ENCODE measurements at regions not wholly inside any gene's neighbourhood (a gene's known extent, or its start where the extent isn't known, plus 50 kb on each side); places are given as distances from the start of the nearest gene placed in this dataset.

DNA sequence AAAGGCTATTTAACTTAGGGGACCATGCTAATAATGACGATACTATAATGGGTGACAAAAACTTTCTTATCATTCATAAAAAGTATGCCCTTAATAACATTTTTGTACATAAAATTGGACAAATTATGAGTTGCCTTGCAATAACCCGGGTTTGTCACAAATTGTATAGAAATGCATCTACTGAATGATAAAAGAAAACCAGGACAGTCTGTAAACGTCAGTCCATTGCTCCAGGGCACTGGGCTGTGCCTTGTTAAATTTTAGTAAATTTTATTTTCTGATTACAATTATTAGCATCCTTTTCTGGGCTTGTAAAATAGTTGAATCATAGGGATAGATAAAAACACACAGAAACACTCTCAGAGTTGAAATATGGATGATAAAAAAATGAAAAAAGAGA, 778.3 kb downstream of the RAPGEF2 start:
- H2AFZ ChIP-seq (ENCODE audit: low read length): no peak overlapping the region
- H3K27ac ChIP-seq (ENCODE audit: low read depth, low read length): no peak overlapping the region
- no peak for DNase-seq (ENCODE audit: insufficient read length, low spot score, missing footprints)
- no peaks in the 10 kb centered on the region for H3K79me2 ChIP-seq (ENCODE audit: insufficient read depth, low read length)
- no peaks in the 10 kb centered on the region for H3K27me3 ChIP-seq (ENCODE audit: insufficient read depth, low read length)
- H3K9me3 ChIP-seq (ENCODE audit: low read depth, low read length): no peaks in the 10 kb centered on the region
- no peak overlapping the region for H3K4me2 ChIP-seq (ENCODE audit: insufficient read depth, low read length)
- H4K20me1 ChIP-seq (ENCODE audit: insufficient read depth, low read length): no peaks in the 10 kb centered on the region
- no peaks in the 10 kb centered on the region for H3K4me1 ChIP-seq (ENCODE audit: insufficient read depth, low read length)
- TF ChIP-seq, protein P1, sequence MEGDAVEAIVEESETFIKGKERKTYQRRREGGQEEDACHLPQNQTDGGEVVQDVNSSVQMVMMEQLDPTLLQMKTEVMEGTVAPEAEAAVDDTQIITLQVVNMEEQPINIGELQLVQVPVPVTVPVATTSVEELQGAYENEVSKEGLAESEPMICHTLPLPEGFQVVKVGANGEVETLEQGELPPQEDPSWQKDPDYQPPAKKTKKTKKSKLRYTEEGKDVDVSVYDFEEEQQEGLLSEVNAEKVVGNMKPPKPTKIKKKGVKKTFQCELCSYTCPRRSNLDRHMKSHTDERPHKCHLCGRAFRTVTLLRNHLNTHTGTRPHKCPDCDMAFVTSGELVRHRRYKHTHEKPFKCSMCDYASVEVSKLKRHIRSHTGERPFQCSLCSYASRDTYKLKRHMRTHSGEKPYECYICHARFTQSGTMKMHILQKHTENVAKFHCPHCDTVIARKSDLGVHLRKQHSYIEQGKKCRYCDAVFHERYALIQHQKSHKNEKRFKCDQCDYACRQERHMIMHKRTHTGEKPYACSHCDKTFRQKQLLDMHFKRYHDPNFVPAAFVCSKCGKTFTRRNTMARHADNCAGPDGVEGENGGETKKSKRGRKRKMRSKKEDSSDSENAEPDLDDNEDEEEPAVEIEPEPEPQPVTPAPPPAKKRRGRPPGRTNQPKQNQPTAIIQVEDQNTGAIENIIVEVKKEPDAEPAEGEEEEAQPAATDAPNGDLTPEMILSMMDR (IDR thresholded peaks at IDR 0.05; ENCODE audit: extremely low read depth, low read depth, low read length): no peak
- H3K36me3 ChIP-seq (ENCODE audit: insufficient read depth, low read length): no peaks in the 10 kb centered on the region
- no peak overlapping the region for H3K4me3 ChIP-seq (ENCODE audit: insufficient read depth, low read length)

DNA sequence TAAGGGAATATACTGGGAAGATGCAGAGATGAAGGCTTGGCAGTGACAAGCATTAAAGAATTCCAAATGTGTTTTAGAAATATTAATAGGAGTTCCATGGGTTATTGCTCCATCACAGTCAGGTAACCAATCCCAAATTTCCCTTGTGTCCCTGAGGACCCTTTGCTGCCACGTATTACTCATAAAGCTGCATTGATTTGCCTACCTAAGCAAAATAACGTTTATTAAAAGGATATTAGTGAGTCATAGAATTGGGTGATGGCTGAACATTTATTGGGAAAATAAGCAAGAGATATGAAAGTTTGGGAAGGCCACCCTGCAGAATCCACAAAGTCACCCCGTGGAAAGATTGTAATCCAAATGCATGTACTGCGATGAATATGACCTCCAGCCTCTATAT, 782.1 kb downstream of the RAPGEF2 start:
- H4K20me1 ChIP-seq (ENCODE audit: insufficient read depth, low read length): no peaks in the 10 kb centered on the region
- no peak overlapping the region for H2AFZ ChIP-seq (ENCODE audit: low read length)
- no peaks in the 10 kb centered on the region for H3K79me2 ChIP-seq (ENCODE audit: insufficient read depth, low read length)
- DNase-seq (ENCODE audit: insufficient read length, low spot score, missing footprints): no peak
- no peaks in the 10 kb centered on the region for H3K27me3 ChIP-seq (ENCODE audit: insufficient read depth, low read length)
- no peaks in the 10 kb centered on the region for H3K4me1 ChIP-seq (ENCODE audit: insufficient read depth, low read length)
- H3K4me3 ChIP-seq (ENCODE audit: insufficient read depth, low read length): no peak overlapping the region
- no peak overlapping the region for H3K4me2 ChIP-seq (ENCODE audit: insufficient read depth, low read length)
- no peaks in the 10 kb centered on the region for H3K9me3 ChIP-seq (ENCODE audit: low read depth, low read length)
- TF ChIP-seq, protein P1 (IDR thresholded peaks at IDR 0.05; ENCODE audit: extremely low read depth, low read depth, low read length): no peak
- H3K27ac ChIP-seq (ENCODE audit: low read depth, low read length): no peak overlapping the region
- no peaks in the 10 kb centered on the region for H3K36me3 ChIP-seq (ENCODE audit: insufficient read depth, low read length)

DNA sequence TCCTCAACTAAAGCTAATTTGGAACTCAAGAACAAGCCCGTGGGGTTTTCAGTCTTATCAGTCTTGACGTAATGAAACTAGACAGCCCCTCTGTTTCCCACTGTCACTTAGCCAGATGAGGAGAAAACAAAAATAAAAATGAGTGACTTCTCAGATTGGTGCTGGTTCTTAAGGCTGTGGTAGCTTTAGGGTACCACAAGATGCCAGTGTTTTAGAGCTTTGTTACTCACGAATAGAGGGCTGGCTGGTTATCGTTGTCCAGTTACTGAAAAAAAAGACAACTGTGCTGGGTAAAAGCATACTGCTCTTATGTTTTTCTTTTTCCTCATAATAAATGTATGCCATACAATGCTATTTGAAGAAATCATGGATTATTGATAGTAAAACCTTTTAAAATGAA, 796.7 kb downstream of the RAPGEF2 start:
- DNase-seq (ENCODE audit: insufficient read length, low spot score, missing footprints): no peak
- Histone ChIP-seq H3K79me2 (ENCODE audit: insufficient read depth, low read length) (no peaks in the 10 kb centered on the region), H3K36me3 (ENCODE audit: insufficient read depth, low read length) (no peaks in the 10 kb centered on the region), H3K4me3 (ENCODE audit: insufficient read depth, low read length) (no peak overlapping the region), H3K9me3 (ENCODE audit: low read depth, low read length) (no peaks in the 10 kb centered on the region), H3K4me2 (ENCODE audit: insufficient read depth, low read length) (no peak overlapping the region), H4K20me1 (ENCODE audit: insufficient read depth, low read length) (no peaks in the 10 kb centered on the region), H3K27ac (ENCODE audit: low read depth, low read length) (no peak overlapping the region), H3K27me3 (ENCODE audit: insufficient read depth, low read length) (no peaks in the 10 kb centered on the region), H3K4me1 (ENCODE audit: insufficient read depth, low read length) (no peaks in the 10 kb centered on the region), H2AFZ (ENCODE audit: low read length) (no peak overlapping the region)
- TF ChIP-seq, protein P1 (IDR thresholded peaks at IDR 0.05; ENCODE audit: extremely low read depth, low read depth, low read length): no peak

DNA sequence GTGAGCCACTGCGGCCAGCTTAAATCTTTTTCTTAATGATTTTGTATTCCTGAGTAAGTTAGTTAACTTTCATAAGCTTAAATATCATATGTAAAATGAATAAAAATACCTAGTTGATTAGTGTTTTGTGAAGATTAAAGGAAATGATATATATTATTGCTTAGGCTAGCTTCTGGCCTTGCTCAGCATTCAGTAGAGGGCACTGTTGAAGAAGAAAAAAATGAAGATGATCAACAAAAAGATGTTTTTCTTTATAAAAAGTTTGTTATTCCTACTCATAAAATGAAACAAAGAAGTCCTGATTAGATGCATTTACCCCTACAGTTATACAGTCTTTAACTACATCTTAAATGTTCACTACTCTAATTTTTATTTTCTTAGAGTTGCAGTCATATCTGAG, 797.7 kb downstream of the RAPGEF2 start:
- Histone ChIP-seq H3K4me2 (ENCODE audit: insufficient read depth, low read length) (no peak overlapping the region), H3K9me3 (ENCODE audit: low read depth, low read length) (no peaks in the 10 kb centered on the region), H3K36me3 (ENCODE audit: insufficient read depth, low read length) (no peaks in the 10 kb centered on the region), H3K4me1 (ENCODE audit: insufficient read depth, low read length) (no peaks in the 10 kb centered on the region), H3K4me3 (ENCODE audit: insufficient read depth, low read length) (no peak overlapping the region), H4K20me1 (ENCODE audit: insufficient read depth, low read length) (no peaks in the 10 kb centered on the region), H3K27ac (ENCODE audit: low read depth, low read length) (no peak overlapping the region), H3K27me3 (ENCODE audit: insufficient read depth, low read length) (no peaks in the 10 kb centered on the region), H2AFZ (ENCODE audit: low read length) (no peak overlapping the region), H3K79me2 (ENCODE audit: insufficient read depth, low read length) (no peaks in the 10 kb centered on the region)
- no peak for DNase-seq (ENCODE audit: insufficient read length, low spot score, missing footprints)
- TF ChIP-seq, protein P1 (IDR thresholded peaks at IDR 0.05; ENCODE audit: extremely low read depth, low read depth, low read length): no peak
